GM12872 (cell line): ENCODE measurements at regions not wholly inside any gene's neighbourhood (a gene's known extent, or its start where the extent isn't known, plus 50 kb on each side); places are given as distances from the start of the nearest gene placed in this dataset.

ENCODE experiments used
- CTCF ChIP-seq: IDR thresholded peaks from 3 replicates; pipeline ENCODE4 v1.5.1; 2011; ENCODE audit warnings: low read depth, mild to moderate bottlenecking, low read length, moderate library complexity; ENCODE audit not compliant: insufficient read depth

DNA sequence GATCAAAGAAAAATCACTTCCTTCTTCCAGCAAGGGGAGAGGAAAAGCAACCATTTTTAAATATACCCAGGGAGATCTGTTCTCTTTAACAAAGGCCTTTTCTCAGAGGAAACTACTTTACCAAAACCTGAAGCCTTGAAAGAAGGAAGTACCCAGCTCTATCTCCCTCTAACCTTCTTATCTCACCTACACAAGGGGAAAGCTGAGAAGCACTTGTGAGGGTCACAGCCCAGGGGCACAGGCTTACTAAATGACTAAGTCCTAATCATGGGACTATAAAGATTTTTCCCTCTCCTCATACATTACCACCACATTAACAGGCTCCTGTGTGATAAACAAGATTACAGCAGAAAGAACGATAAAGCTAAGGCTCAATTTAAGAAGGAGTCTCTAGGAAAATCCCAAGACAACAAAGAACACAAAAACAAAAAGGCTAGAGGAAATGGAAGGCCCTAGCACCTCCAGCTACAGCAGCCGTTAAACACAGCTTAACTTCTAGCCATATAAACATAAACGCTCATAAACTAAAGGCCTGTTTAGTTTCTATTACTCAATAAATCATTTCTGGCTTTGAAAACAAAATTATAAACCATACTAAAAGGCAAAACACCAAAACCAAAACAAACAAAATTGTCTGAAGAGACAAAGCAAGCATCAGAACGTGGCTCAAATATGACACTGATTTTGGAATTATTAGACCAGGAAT, 284.9 kb upstream of the ECI2 start:
- TF ChIP-seq CTCF: no peak

DNA sequence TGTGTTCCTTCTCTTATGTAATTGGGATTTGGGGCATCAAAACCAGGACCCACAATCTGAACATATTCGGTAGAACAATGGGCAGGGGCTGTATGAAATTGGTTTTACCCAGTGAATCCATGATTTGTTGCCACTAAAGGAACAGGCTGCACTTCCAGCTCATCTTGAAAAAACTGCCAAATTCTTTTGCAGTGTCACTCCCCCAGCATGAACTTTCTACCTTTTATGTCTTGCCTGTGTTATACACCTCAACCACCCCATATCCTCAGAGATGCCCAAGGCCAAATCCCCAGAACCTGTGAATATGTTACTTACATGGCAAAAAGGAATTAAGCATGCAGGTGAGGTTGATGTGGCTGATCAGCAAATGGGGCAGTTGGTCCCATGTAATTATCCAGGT, 280.2 kb upstream of the ECI2 start:
- no peak for TF ChIP-seq CTCF

DNA sequence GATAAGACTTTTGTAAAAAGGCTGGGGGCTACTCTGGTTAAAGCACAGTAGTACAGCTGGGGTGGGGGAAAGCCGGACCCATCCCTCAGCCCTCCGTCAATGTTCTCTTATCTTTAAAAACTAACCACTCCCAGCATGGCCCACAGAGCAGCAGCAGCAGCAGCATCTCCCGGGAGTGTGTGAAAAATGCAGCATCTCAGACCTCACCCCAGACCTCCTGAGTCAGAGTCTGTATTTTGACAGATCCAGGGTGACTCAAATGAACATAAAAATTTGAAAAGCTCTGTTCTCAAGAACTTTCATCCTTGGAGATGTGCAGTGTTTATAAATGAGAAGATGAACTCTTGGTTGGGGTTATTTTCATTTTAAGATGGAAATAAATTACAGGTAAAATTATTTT, 277.7 kb upstream of the ECI2 start:
- no peak for TF ChIP-seq CTCF

DNA sequence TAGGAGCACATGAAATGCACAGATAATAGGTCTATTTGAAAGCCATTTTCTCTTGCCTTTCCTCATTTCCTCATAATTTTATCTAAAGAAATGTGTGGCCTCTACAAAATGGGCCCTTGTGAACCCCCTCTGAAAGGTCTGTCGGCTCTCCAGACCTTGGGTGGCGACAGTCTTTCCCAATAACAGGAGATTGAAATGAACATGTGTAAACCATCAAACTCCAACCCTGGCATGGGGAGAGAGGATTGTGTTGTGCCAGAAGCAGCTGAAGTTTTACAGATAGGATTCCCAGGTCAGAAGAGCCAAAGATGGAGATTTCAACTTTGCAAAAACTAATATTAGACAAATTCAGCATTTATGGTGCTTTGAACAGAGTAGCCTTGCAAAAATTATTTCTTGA, 277.1 kb upstream of the ECI2 start:
- no peak for TF ChIP-seq CTCF

GRCh38 chr6:4412077-4412476, 276.7 kb upstream of the ECI2 start:
- no peak for TF ChIP-seq CTCF

DNA sequence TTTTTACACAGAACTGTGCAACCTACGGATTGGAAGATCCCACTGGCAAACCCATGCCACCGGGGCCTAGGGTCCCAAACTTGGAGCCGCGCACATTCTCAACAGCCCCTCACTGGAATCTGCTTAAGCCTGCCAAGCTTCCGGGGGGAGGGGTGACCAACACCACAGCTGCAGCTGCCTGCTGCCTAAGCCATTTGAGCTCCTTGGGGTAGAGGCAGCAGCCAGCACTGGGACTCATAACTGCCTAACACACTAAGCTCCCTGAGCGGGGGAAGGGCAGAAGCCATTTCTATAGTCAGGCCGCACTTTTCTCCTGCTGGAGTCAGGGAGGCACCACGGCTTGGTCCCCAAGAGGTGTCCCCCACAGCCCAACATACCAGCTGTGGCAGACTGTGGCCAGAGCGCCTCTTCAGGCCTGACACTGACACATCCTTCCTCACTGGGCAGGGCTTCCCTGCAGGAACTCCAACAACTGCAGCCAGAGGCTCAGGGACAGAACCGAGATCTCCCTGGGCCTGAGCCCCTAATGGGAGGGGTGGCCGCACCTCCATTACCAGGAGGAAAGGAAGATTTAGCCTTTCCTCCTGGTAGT, 270.3 kb upstream of the ECI2 start:
- TF ChIP-seq CTCF: no peak

- no peak for TF ChIP-seq CTCF
Measured at GRCh38 chr6:4404415-4404814, 269.0 kb upstream of the ECI2 start.

DNA sequence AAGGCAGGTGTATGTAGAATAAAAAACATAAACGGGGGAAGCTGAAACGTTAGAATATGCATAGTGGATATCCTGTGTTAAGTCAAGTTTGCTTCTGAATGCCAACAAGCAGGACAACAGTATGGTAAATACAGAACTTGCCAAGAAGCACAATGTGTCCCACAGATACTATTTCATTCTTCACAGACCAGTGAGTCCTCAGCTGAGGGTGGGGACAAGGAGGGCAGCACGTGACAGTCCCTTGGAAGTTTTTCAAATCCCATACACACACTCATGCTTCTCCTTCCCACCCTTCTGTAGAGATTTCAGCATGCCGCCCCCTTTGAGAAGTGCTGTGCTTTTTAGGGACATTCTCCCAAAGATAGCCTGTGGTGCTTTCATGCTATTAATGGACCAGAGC, 268.5 kb upstream of the ECI2 start:
- no peak for TF ChIP-seq CTCF
